GM23338 (cell line): ENCODE measurements at regions not wholly inside any gene's neighbourhood (a gene's known extent, or its start where the extent isn't known, plus 50 kb on each side); places are given as distances from the start of the nearest gene placed in this dataset.

Source experiments
- ATAC-seq: fragments of 200-7000 bp; cut with Tn5 transposase; 3 replicates; pipeline ENCODE4 v1.9.1; 2020
- DNase-seq: peaks from one replicate; pipeline ENCODE4 v3.0.0-alpha.2; 2015; ENCODE audit warnings: low spot score
- H2AFZ ChIP-seq: fragments of 200-600 bp; sonication (generic); 2 replicates; pipeline ENCODE4 v1.8.0; 2016; ENCODE audit warnings: antibody characterized with exemption, mild to moderate bottlenecking, moderate library complexity
- H3F3A ChIP-seq: fragments of 200-600 bp; sonication (generic); replicated peaks from 2 replicates; pipeline ENCODE4 v1.8.0; 2017; ENCODE audit warnings: antibody characterized with exemption, mixed run types, low read depth
- H3K27ac ChIP-seq: fragments of 200-600 bp; sonication (generic); 2 replicates; pipeline ENCODE4 v1.6.1; 2016; ENCODE audit warnings: low read depth
- H3K27me3 ChIP-seq: fragments of 200-600 bp; sonication (generic); 2 replicates; pipeline ENCODE4 v1.8.0; 2016; ENCODE audit warnings: mild to moderate bottlenecking, mixed run types, moderate library complexity; ENCODE audit not compliant: insufficient read depth
- H3K36me3 ChIP-seq: fragments of 200-600 bp; sonication (generic); 2 replicates; pipeline ENCODE4 v1.8.0; 2016; ENCODE audit warnings: mild to moderate bottlenecking; ENCODE audit not compliant: insufficient read depth
- H3K4me1 ChIP-seq: fragments of 200-600 bp; sonication (generic); 2 replicates; pipeline ENCODE4 v1.8.0; 2016; ENCODE audit warnings: mild to moderate bottlenecking, moderate library complexity; ENCODE audit not compliant: insufficient read depth
- H3K4me2 ChIP-seq: fragments of 200-600 bp; sonication (generic); 2 replicates; pipeline ENCODE4 v1.7.1; 2017; ENCODE audit warnings: mixed run types
- H3K4me3 ChIP-seq: fragments of 200-600 bp; sonication (generic); 2 replicates; pipeline ENCODE4 v1.6.1; 2016; ENCODE audit warnings: mixed run types
- H3K79me2 ChIP-seq: fragments of 200-600 bp; sonication (generic); replicated peaks from 2 replicates; pipeline ENCODE4 v1.8.0; 2017; ENCODE audit warnings: mild to moderate bottlenecking; ENCODE audit not compliant: insufficient read depth
- H3K9me2 ChIP-seq: fragments of 200-600 bp; sonication (generic); 2 replicates; pipeline ENCODE4 v1.8.0; 2017; ENCODE audit not compliant: insufficient read depth
- H4K20me1 ChIP-seq: fragments of 200-600 bp; sonication (generic); replicated peaks from 2 replicates; pipeline ENCODE4 v1.8.0; 2017; ENCODE audit warnings: mild to moderate bottlenecking; ENCODE audit not compliant: insufficient read depth
- H3K27ac Mint-ChIP-seq: 2 replicates; pipeline ENCODE4 v1.8.0; 2020; ENCODE audit warnings: inconsistent platforms, mild to moderate bottlenecking, moderate library complexity, mixed read lengths
- H3K27me3 Mint-ChIP-seq: 3 replicates; pipeline ENCODE4 v1.8.0; 2022; ENCODE audit warnings: low read depth, mild to moderate bottlenecking, moderate library complexity, mixed read lengths, inconsistent platforms; ENCODE audit not compliant: insufficient read depth, poor library complexity
- H3K36me3 Mint-ChIP-seq: 3 replicates; pipeline ENCODE4 v1.8.0; 2021; ENCODE audit warnings: low read depth, mild to moderate bottlenecking, inconsistent platforms, moderate library complexity, mixed read lengths
- H3K4me1 Mint-ChIP-seq: 3 replicates; pipeline ENCODE4 v1.8.0; 2020; ENCODE audit warnings: mild to moderate bottlenecking, inconsistent platforms, mixed read lengths
- H3K4me3 Mint-ChIP-seq: 3 replicates; pipeline ENCODE4 v1.8.0; 2021; ENCODE audit warnings: moderate library complexity, mild to moderate bottlenecking, inconsistent platforms, mixed read lengths
- H3K9me3 Mint-ChIP-seq: 3 replicates; pipeline ENCODE4 v1.8.0; 2020; ENCODE audit warnings: moderate library complexity, mild to moderate bottlenecking, inconsistent platforms, mixed read lengths
- CREB1 ChIP-seq: fragments of 250-450 bp; sonication (Bioruptor Pico); IDR thresholded peaks from 2 replicates; pipeline ENCODE4 v1.5.0; 2020; ENCODE audit warnings: low read depth, mild to moderate bottlenecking, moderate library complexity
- CTCF ChIP-seq, 2 experiments: fragments of 200-600 bp in 1 of 2; sonication (generic) in 1 of 2; conservative IDR thresholded peaks; 2 replicates each; pipeline versions ENCODE4 v1.5.1 to v1.6.1; 2016 to 2017; ENCODE audit warnings: antibody characterized with exemption in 2 of 2, low read depth in 2 of 2, mild to moderate bottlenecking in 2 of 2, moderate library complexity in 1 of 2
- ETS1 ChIP-seq: IDR thresholded peaks from 2 replicates; pipeline ENCODE4 v1.6.1; 2016; ENCODE audit warnings: antibody characterized with exemption
- EZH2 ChIP-seq: fragments of 200-600 bp; sonication (generic); IDR thresholded peaks from one replicate; pipeline ENCODE4 v1.8.0; 2017; ENCODE audit warnings: antibody characterized with exemption, mild to moderate bottlenecking, low read depth; ENCODE audit not compliant: unreplicated experiment
- EZH2phosphoT487 ChIP-seq: fragments of 200-600 bp; sonication (generic); IDR thresholded peaks from one replicate; pipeline ENCODE4 v1.8.1; 2018; ENCODE audit warnings: antibody characterized with exemption; ENCODE audit not compliant: unreplicated experiment
- JUNB ChIP-seq: IDR thresholded peaks from one replicate; pipeline ENCODE4 v1.6.1; 2016; ENCODE audit warnings: antibody characterized with exemption; ENCODE audit not compliant: unreplicated experiment
- NANOG ChIP-seq: IDR thresholded peaks from 2 replicates; pipeline ENCODE4 v1.6.1; 2016; ENCODE audit warnings: antibody characterized with exemption, borderline replicate concordance
- POLR2AphosphoS5 ChIP-seq: IDR thresholded peaks from 2 replicates; pipeline ENCODE4 v1.6.1; 2016; ENCODE audit warnings: antibody characterized with exemption, low read depth
- REST ChIP-seq: IDR thresholded peaks from one replicate; pipeline ENCODE4 v1.6.1; 2018; ENCODE audit warnings: antibody characterized with exemption; ENCODE audit not compliant: unreplicated experiment
- STAT1 ChIP-seq: IDR thresholded peaks from one replicate; pipeline ENCODE4 v1.6.1; 2016; ENCODE audit warnings: antibody characterized with exemption; ENCODE audit not compliant: unreplicated experiment
- ZNF114 ChIP-seq: fragments of 250-450 bp; sonication (Bioruptor Pico); IDR thresholded peaks from 2 replicates; pipeline ENCODE4 v1.5.0; 2020; ENCODE audit warnings: mild to moderate bottlenecking, moderate library complexity
- ZNF331 ChIP-seq: fragments of 250-450 bp; sonication (Bioruptor Pico); IDR thresholded peaks from 2 replicates; pipeline ENCODE4 v1.5.0; 2020; ENCODE audit warnings: low read depth, mild to moderate bottlenecking, moderate library complexity
- ZNF462 ChIP-seq: fragments of 250-450 bp; sonication (Bioruptor Pico); IDR thresholded peaks from 2 replicates; pipeline ENCODE4 v1.5.0; 2020; ENCODE audit warnings: mild to moderate bottlenecking, moderate library complexity

GRCh38 chr4:22048323-22048722 lies 99.8 kb upstream of the KCNIP4 start:
- TF ChIP-seq CREB1 (CRISPR knock-in tag), result no peak
- no peak for TF ChIP-seq ETS1
- TF ChIP-seq REST, result no peak
- no peak for TF ChIP-seq JUNB
- no peak for TF ChIP-seq STAT1
- no peak for TF ChIP-seq EZH2
- TF ChIP-seq ZNF331 (CRISPR knock-in tag), result no peak
- no peak for TF ChIP-seq CTCF (conservative IDR thresholded peaks at IDR 0.05; ENCODE audit: low read depth in 2 of 2)
- TF ChIP-seq ZNF462 (CRISPR knock-in tag), result no peak
- no peak for TF ChIP-seq ZNF114 (CRISPR knock-in tag)
- TF ChIP-seq POLR2AphosphoS5, result no peak
- TF ChIP-seq EZH2phosphoT487, result no peak
- TF ChIP-seq NANOG, result no peak
- no peaks in the 10 kb centered on the region for H3K4me1 Mint-ChIP-seq
- Histone ChIP-seq H3K79me2 (no peaks in the 10 kb centered on the region), H3K4me3 (no peak overlapping the region), H2AFZ (no peak overlapping the region), H3K27ac (no peak overlapping the region), H3K9me2 (0 out of 2 replicates have a peak, but pooled peaks cover 6% of the 10 kb centered on the region), H3K4me2 (no peak overlapping the region), H3K4me1 (no peaks in the 10 kb centered on the region), H4K20me1 (no peaks in the 10 kb centered on the region), H3F3A (no peaks in the 10 kb centered on the region), H3K27me3 (no peaks in the 10 kb centered on the region), H3K36me3 (no peaks in the 10 kb centered on the region)
- no peak overlapping the region for H3K27ac Mint-ChIP-seq
- H3K4me3 Mint-ChIP-seq, result no peak overlapping the region
- no peaks in the 10 kb centered on the region for H3K27me3 Mint-ChIP-seq
- no peaks in the 10 kb centered on the region; the same call in 2 of the 3 replicates for H3K9me3 Mint-ChIP-seq
- DNase-seq, result no peak
- no peak for ATAC-seq
- no peaks in the 10 kb centered on the region; the same call in 2 of the 3 replicates for H3K36me3 Mint-ChIP-seq
